GM21576 (cell line): ENCODE measurements at regions not wholly inside any gene's neighbourhood (a gene's known extent, or its start where the extent isn't known, plus 50 kb on each side); places are given as distances from the start of the nearest gene placed in this dataset.
"Not testable (repeated sequence)": the region's sequence is repeated elsewhere in the genome, so short reads cannot be mapped to it uniquely, and the experiment has no call there.

Experiments
- ATAC-seq: cut with Tn5 transposase; IDR thresholded peaks from one replicate; pipeline ENCODE4 v1.9.1; 2021; ENCODE audit warnings: mild to moderate bottlenecking, moderate library complexity; ENCODE audit not compliant: unreplicated experiment

- ATAC-seq: no peak
Observed at GRCh38 chr6:133046576-133046975, 194.6 kb upstream of the EYA4 start.

DNA sequence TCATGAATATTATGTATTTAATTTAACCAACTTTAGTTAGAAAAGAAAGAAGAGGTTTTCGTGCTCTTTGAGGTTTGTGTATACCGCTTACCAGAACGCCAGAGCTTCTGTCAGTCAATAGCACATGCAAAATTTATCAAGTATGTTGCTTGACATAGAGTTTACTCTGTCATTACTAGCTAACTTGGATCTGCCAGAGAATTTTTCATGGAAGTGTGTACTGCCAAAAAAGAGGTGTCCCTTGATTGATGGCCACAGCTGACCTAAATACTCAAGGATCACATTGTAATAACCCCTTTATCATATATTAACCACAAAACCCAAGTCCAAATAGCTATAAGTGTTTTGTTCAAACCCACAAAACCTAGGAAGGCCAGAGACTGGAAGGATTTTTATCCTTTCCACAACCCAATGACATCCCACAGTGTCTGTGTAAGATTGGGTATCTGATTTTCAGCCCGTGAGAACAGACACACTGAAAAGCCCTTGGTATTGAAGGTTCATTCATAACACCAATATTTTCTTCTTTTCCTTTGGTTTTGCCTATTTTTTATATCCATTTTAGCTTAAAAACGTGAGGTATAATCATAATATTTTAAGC lies 194.0 kb upstream of the EYA4 start:
- no peak for ATAC-seq

- ATAC-seq: no peak
Observed at GRCh38 chr6:133047706-133048105, 193.5 kb upstream of the EYA4 start.

DNA sequence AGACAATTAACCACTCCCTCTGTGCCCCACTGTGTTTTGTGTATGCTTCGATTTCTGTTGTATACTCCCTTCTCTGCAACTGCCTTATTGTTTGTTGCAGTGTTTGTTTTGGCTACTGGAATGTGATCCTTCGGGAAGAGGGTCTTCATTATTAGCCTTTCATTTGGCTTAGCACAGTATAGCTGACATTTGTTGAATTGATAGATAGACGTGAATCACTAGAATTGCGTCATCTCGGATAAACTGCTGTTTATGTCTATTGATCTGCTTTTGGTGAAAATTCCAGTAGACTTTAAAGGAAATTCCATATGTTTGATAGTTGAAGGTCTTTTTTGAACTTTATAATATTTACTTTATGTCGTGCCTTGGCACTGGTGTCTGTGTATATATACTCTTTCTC lies 189.9 kb upstream of the EYA4 start:
- ATAC-seq: no peak

GRCh38 chr6:133052465-133052864 lies 188.7 kb upstream of the EYA4 start:
- no peak for ATAC-seq

- ATAC-seq: no peak
Observed at GRCh38 chr6:133055441-133055966, 185.7 kb upstream of the EYA4 start.

GRCh38 chr6:133057352-133057751 lies 183.8 kb upstream of the EYA4 start:
- ATAC-seq: no peak

- ATAC-seq: no peak
Observed at GRCh38 chr6:133062077-133062476, 179.1 kb upstream of the EYA4 start.

DNA sequence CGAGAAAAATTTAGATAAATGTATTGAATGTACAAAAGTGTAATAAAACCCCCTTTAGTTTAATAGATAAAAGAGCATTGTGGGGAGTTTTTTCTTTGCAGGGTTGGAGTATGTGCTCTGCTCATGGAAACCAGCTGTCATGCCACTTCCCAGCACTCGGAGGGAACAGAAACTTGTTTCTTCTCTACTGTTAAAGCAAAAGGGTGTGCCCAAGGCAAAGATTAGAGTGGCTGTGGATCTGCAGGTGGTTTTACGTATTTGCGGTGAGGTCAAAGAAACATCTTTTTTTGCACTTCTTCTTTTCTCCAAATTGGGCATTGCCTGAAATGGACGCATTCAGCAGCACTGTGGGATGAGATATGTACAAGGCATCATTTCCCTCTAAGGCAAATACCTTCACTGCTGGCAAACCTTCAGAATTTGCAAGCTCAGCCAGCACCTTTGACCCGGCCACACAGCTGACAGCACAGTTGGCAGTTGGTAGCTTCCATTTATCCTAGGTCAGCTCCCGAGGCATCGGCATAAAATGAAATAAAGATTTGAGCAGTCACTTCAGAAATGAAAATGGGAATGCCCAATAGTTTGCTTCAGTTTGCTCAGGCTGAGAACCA lies 178.4 kb upstream of the EYA4 start:
- no peak for ATAC-seq

DNA sequence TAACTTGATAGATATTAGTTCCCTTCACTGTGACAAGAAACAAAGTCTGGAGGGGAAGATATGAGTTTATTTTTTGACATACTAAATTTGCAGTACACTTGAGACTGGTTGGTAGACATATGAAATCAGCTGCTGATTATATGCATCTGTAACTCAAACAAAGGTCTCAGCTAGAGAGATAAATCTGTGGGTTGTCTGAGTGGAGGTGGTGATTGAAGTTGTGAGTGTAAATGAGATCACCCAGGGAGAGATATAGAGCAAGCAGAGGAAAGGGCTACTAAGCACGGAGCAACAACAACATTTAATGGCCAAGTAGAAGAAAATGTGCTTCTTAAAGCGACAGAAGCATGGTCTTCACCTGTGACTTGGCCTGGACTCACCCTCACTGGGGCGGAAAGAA lies 173.2 kb upstream of the EYA4 start:
- no peak for ATAC-seq

DNA sequence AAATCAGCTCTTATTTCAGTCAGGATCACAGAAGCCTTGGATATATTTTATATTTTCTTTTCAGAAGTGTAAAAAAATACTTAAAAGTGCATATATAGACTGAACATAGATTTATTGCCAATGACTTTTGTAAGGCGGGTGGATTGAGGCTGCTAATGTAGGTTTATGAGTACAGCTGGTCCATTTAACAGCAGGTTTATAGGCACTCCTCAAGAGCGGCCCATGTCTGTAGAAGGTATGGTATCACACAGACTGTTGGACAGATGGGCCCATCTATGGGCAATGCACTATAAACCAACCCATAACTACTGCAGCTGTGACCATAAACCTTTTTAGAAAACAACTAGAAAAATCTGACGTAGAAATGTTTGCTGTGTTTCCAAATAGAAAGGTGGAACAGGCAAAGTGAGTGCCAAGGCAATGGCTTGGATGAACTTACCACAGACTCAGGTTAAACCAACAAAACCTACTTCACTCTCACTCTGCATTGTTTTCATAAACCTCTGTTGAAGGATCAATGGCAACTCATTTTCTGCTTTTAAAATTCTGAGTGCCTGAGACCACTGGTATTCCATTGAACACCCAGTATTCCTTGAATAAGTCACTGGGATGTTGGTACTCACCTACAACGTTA lies 170.6 kb upstream of the EYA4 start:
- ATAC-seq: no peak

GRCh38 chr6:133079901-133080300 lies 161.3 kb upstream of the EYA4 start:
- ATAC-seq: no peak

GRCh38 chr6:133083248-133083967 lies 157.7 kb upstream of the EYA4 start:
- no peak for ATAC-seq

GRCh38 chr6:133085471-133085870 lies 155.7 kb upstream of the EYA4 start:
- no peak for ATAC-seq

- ATAC-seq: no peak
Observed at GRCh38 chr6:133085896-133086295, 155.3 kb upstream of the EYA4 start.

DNA sequence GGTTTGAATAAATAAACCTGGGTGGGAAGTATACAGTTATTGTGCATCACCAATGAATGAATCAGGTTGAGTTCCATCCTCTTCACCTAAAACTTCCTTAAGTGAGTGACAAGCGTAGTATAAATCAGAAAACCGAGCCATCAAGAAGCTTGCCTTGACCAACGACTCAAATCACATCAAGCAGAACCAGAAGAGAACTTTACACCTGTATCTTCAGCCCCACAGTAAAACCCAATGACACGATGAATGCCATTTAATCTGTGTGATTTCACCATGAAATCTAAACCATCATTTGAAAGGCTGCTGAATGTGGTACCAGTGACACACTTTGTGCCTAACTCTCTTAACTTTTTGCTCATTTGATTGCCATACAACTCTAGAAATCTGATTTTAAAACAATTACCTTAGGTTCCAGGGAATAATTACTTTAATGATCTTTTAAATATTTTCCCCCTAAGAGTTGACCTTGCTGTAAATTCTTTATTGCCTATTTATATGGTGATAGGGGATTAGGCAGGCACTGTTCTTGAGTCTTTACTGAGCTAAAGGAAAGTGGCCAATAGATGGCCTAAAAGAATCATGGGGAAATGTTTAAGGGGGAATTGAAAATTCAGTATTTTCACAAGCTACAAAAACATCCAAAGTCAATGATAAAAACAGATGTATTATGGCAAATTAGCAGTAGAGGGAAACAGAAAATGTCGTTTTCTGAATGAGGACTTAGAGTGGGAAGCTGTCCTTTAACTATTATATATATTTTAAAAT lies 152.0 kb upstream of the EYA4 start:
- no peak for ATAC-seq

- ATAC-seq: no peak
Observed at GRCh38 chr6:133092199-133092598, 149.0 kb upstream of the EYA4 start.

- no peak for ATAC-seq
Observed at GRCh38 chr6:133092771-133093170, 148.4 kb upstream of the EYA4 start.

DNA sequence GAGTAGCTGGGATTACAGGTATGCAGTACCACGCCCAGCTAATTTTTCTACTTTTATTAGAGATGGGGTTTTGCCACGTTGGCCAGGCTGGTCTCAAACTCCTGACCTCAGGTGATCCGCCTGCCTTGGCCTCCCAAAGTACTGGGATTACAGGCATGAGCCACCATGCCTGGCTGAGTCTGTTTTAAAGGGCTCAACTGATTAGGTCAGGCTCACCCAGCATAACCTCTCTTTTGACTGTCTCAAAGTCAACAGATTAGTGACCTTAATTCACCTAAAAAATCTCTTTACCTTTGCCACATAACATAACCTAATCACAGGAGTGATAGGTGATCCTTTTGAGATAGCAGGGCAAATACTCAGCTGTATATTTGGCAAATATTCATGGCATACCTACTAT lies 147.9 kb upstream of the EYA4 start:
- not testable (repeated sequence) for ATAC-seq

DNA sequence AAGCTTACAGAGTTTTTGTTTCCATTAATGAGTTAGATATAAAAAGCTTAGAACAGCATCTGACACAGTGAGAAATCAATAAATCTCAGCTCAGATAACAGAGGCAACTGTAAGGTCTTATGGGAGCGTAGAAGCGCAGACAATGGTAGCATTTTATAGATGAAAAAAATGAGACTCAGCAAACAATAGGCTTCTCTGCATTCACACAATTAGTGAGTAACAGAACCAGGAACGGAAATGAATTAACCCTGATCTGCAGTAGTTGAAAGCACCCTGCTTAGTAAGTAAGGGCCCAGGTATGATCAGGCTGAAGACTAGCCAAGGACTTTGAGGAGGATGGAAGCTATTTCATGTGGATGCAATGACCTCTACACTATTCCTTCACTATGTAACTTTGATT lies 147.2 kb upstream of the EYA4 start:
- ATAC-seq: no peak

DNA sequence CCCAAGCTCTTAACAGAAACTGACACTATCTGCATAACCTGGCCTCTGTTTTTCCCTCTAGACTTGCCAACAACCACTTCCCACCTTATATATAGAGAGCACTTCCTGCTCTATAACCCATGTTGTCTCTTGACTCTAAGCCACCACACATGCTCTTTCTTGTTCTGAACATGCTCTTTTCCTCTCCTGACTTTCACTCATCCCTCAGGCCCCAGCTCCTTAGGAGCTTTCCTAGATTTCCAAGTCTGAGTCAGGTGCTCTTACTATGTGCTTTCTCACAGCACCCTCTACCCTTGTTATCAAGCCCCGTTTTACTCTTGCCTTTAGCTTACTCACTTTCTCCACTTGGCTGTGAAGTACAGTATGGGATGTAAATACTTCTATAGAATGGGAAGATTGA lies 143.9 kb upstream of the EYA4 start:
- ATAC-seq: no peak
